ENCODE measurements at regions not wholly inside any gene's neighbourhood (a gene's known extent, or its start where the extent isn't known, plus 50 kb on each side); places are given as distances from the start of the nearest gene placed in this dataset.

GRCh38 chr3:75110741-75111140, 496.3 kb upstream of the CNTN3 start (continued):
- no peak for TF ChIP-seq AR (CRISPR knock-in tag; IDR thresholded peaks at IDR 0.05)
- TF ChIP-seq SMAD3 (CRISPR knock-in tag; IDR thresholded peaks at IDR 0.05; ENCODE audit: borderline replicate concordance), result no peak
- no peak for TF ChIP-seq ZNF396 (CRISPR knock-in tag; IDR thresholded peaks at IDR 0.05; ENCODE audit: borderline replicate concordance)
- no peak for TF ChIP-seq SP1 (CRISPR knock-in tag; conservative IDR thresholded peaks at IDR 0.05)
- TF ChIP-seq RORB (CRISPR knock-in tag; IDR thresholded peaks at IDR 0.05), result no peak
- no peak for TF ChIP-seq ELF4 (CRISPR knock-in tag; IDR thresholded peaks at IDR 0.05; ENCODE audit: low read depth)
- no peak for TF ChIP-seq AFF4 (CRISPR knock-in tag; IDR thresholded peaks at IDR 0.05; ENCODE audit: borderline replicate concordance)

GRCh38 chr3:75115695-75116094, 501.2 kb upstream of the CNTN3 start:
- H3K4me3 Mint-ChIP-seq, result no peak overlapping the region
- TF ChIP-seq TCF7 (CRISPR knock-in tag; IDR thresholded peaks at IDR 0.05; ENCODE audit: low read depth), result no peak
- TF ChIP-seq TP53 (CRISPR knock-in tag; IDR thresholded peaks at IDR 0.05), result no peak
- no peak for TF ChIP-seq NFATC4 (CRISPR knock-in tag; IDR thresholded peaks at IDR 0.05)
- no peak for TF ChIP-seq FOXP4 (CRISPR knock-in tag; IDR thresholded peaks at IDR 0.05)
- no peak for TF ChIP-seq ZNF138 (CRISPR knock-in tag; conservative IDR thresholded peaks at IDR 0.05)
- no peak for TF ChIP-seq ETV6 (CRISPR knock-in tag; IDR thresholded peaks at IDR 0.05)
- TF ChIP-seq EMX1 (CRISPR knock-in tag; IDR thresholded peaks at IDR 0.05), result no peak
- TF ChIP-seq MYBL2 (CRISPR knock-in tag; IDR thresholded peaks at IDR 0.05), result no peak
- TF ChIP-seq HMGA2 (CRISPR knock-in tag; IDR thresholded peaks at IDR 0.05), result no peak
- TF ChIP-seq ATF1 (CRISPR knock-in tag; IDR thresholded peaks at IDR 0.05), result no peak
- TF ChIP-seq CREB1 (CRISPR knock-in tag; IDR thresholded peaks at IDR 0.05), result no peak
- TF ChIP-seq ELF4 (CRISPR knock-in tag; IDR thresholded peaks at IDR 0.05; ENCODE audit: low read depth), result no peak
- TF ChIP-seq OVOL2 (CRISPR knock-in tag; IDR thresholded peaks at IDR 0.05; ENCODE audit: borderline replicate concordance), result no peak
- TF ChIP-seq ZNF532 (CRISPR knock-in tag; IDR thresholded peaks at IDR 0.05; ENCODE audit: borderline replicate concordance), result no peak
- peaks cover 15% of the 10 kb centered on the region for H3K9me3 Mint-ChIP-seq
- no peak overlapping the region for H3K27ac Mint-ChIP-seq
- peaks cover 8% of the 10 kb centered on the region for H3K36me3 Mint-ChIP-seq
- DNase-seq (ENCODE audit: low spot score) (no peak), ATAC-seq (no peak)
- H3K27me3 Mint-ChIP-seq (ENCODE audit: low read depth), result no peaks in the 10 kb centered on the region
- POLR2A ChIA-PET, result no interaction called here
- CTCF ChIA-PET, result no interaction called here
- H3K4me1 Mint-ChIP-seq, result peaks cover 5% of the 10 kb centered on the region

Data from WTC11 (cell line).